SU-DHL-6 (cell line): ENCODE measurements at regions not wholly inside any gene's neighbourhood (a gene's known extent, or its start where the extent isn't known, plus 50 kb on each side); places are given as distances from the start of the nearest gene placed in this dataset.

Experiments used
- CTCF ChIP-seq: fragments of 200-600 bp; sonication (generic); IDR thresholded peaks from one replicate; pipeline ENCODE4 v1.5.1; 2017; ENCODE audit warnings: antibody characterized with exemption, mild to moderate bottlenecking, low read length, moderate library complexity; ENCODE audit not compliant: insufficient read depth, poor library complexity, severe bottlenecking
- EZH2phosphoT487 ChIP-seq: fragments of 200-600 bp; sonication (generic), shearing (Covaris generic); conservative IDR thresholded peaks from 2 replicates; pipeline ENCODE4 v1.6.1; 2018; ENCODE audit warnings: mild to moderate bottlenecking, antibody characterized with exemption, low read length, moderate library complexity, mixed read lengths

- no peak for TF ChIP-seq CTCF
- no peak for TF ChIP-seq EZH2phosphoT487
These were observed 66.5 kb upstream of the SPIN4 start for GRCh38 chrX:63417649-63418048.
